GM12865 (cell line): ENCODE measurements at regions not wholly inside any gene's neighbourhood (a gene's known extent, or its start where the extent isn't known, plus 50 kb on each side); places are given as distances from the start of the nearest gene placed in this dataset.
"Not testable (repeated sequence)": the region's sequence is repeated elsewhere in the genome, so short reads cannot be mapped to it uniquely, and the experiment has no call there.

Experiments used
- DNase-seq: peaks from one replicate; pipeline ENCODE4 v3.0.0; 2010; ENCODE audit warnings: low read depth
- H3K4me3 ChIP-seq: 2 replicates; pipeline ENCODE4 v1.5.1; 2011; ENCODE audit warnings: mild to moderate bottlenecking, low read depth, low read length, control low read depth
- CTCF ChIP-seq: IDR thresholded peaks from 2 replicates; pipeline ENCODE4 v1.5.1; 2011; ENCODE audit warnings: low read length, control low read depth, low read depth, inconsistent platforms; ENCODE audit not compliant: insufficient read depth; ENCODE audit errors: missing control alignments

GRCh38 chrX:52585892-52586291, 68.8 kb downstream of the SSX7 start:
- no peak overlapping the region for H3K4me3 ChIP-seq
- TF ChIP-seq CTCF: no peak
- DNase-seq: no peak

- no peak for DNase-seq
- TF ChIP-seq CTCF: no peak
- H3K4me3 ChIP-seq: no peak overlapping the region
Measured at GRCh38 chrX:52577464-52578173, 60.8 kb upstream of the XAGE1B start.

GRCh38 chrX:52576946-52577345, 60.1 kb upstream of the XAGE1B start:
- no peak for DNase-seq
- TF ChIP-seq CTCF: no peak
- no peak overlapping the region for H3K4me3 ChIP-seq

- DNase-seq: no peak
- TF ChIP-seq CTCF: no peak
- no peak overlapping the region for H3K4me3 ChIP-seq
Measured at GRCh38 chrX:52576474-52576873, 59.6 kb upstream of the XAGE1B start.

GRCh38 chrX:52574416-52575275, 57.8 kb upstream of the XAGE1B start:
- DNase-seq: peak; percentile 55
- peak; percentile 57 for TF ChIP-seq CTCF
- H3K4me3 ChIP-seq: no peak overlapping the region

GRCh38 chrX:52568146-52568545, 51.3 kb upstream of the XAGE1B start:
- DNase-seq: not testable (repeated sequence)

More at GRCh38 chrX:52568146-52568545, 51.3 kb upstream of the XAGE1B start:
- H3K4me3 ChIP-seq: not testable (repeated sequence)
